Breast epithelium (tissue), 4 donors: ENCODE measurements at regions not wholly inside any gene's neighbourhood (a gene's known extent, or its start where the extent isn't known, plus 50 kb on each side); places are given as distances from the start of the nearest gene placed in this dataset.

Experiments used
- DNase-seq, 2 donors: peaks; one replicate each; pipeline ENCODE4 v3.0.0-alpha.2; 2019; ENCODE audit warnings: low spot score in 2 of 2
- H3K27ac ChIP-seq, 2 donors: fragments of 200-600 bp; sonication (generic) in 1 of 2; one replicate each; pipeline ENCODE4 v1.5.1; 2016 to 2019; ENCODE audit warnings: mild to moderate bottlenecking in 1 of 2
- H3K27me3 ChIP-seq, 2 donors: fragments of 200-600 bp; sonication (generic) in 1 of 2; one replicate each; pipeline versions ENCODE4 v1.5.1 to v1.6.0; 2017 to 2019; ENCODE audit warnings: control low read depth in 1 of 2, mild to moderate bottlenecking in 1 of 2
- H3K36me3 ChIP-seq: fragments of 200-600 bp; one replicate; pipeline ENCODE4 v1.5.1; 2019
- H3K4me1 ChIP-seq, 2 donors: fragments of 200-600 bp; sonication (generic); one replicate each; pipeline ENCODE4 v1.5.1; 2016 to 2019; ENCODE audit warnings: control low read depth in 1 of 2
- H3K4me3 ChIP-seq, 3 donors: fragments of 200-600 bp; sonication (generic); 1 replicate in 2 of 3; 2 replicates in 1 of 3; pipeline ENCODE4 v1.5.1; 2016 to 2019; ENCODE audit warnings: mild to moderate bottlenecking in 3 of 3, moderate library complexity in 2 of 3
- H3K9me3 ChIP-seq, 2 donors: fragments of 200-600 bp; sonication (generic) in 1 of 2; one replicate each; pipeline ENCODE4 v1.5.1; 2016 to 2019; ENCODE audit warnings: control low read depth in 1 of 2
- POLR2A ChIP-seq: fragments of 450-650 bp; IDR thresholded peaks from one replicate; pipeline ENCODE4 v1.6.1; 2016; ENCODE audit warnings: antibody characterized with exemption, mild to moderate bottlenecking, moderate library complexity
- POLR2AphosphoS5 ChIP-seq, 3 donors: sonication (generic); formaldehyde crosslinking; IDR thresholded peaks; one replicate each; pipeline ENCODE4 v1.6.1; 2017; ENCODE audit warnings: antibody characterized with exemption in 3 of 3
- intact Hi-C: fragments of 100-400 bp; cut with DNase I; formaldehyde crosslinking; loops from one replicate; pipeline ENCODE4 v1.15.1; 2023; ENCODE audit warnings: low total_unique reads
- TF ChIP-seq, protein P1 (sequence below), 3 donors: fragments of 450-650 bp; IDR thresholded peaks; one replicate each; pipeline ENCODE4 v1.5.1; 2016 to 2017; ENCODE audit warnings: antibody characterized with exemption in 3 of 3, mild to moderate bottlenecking in 3 of 3, moderate library complexity in 3 of 3

DNA sequence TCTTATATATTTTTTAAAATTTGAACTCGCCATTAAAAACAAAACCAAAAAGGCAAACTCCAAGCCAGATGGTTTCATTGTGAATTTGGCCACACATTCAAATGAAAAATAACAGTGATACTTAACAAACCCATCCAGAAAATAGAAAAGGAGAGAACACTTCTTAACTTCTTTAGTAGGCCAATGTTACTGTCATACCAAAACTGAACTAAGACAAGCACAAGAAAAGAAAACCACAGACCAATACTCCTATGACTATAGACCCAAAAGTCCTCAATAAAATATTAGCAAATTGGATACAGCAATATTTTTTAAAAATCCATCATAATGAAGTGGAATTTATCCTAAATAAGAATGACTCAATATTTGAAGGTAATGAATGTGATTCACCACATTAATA lies 73.5 kb upstream of the ALDH1A3 start:
- H3K9me3 ChIP-seq: peaks cover 7 to 16% of the 10 kb centered on the region in 2 donors
- no peak for TF ChIP-seq POLR2A
- TF ChIP-seq, protein P1, sequence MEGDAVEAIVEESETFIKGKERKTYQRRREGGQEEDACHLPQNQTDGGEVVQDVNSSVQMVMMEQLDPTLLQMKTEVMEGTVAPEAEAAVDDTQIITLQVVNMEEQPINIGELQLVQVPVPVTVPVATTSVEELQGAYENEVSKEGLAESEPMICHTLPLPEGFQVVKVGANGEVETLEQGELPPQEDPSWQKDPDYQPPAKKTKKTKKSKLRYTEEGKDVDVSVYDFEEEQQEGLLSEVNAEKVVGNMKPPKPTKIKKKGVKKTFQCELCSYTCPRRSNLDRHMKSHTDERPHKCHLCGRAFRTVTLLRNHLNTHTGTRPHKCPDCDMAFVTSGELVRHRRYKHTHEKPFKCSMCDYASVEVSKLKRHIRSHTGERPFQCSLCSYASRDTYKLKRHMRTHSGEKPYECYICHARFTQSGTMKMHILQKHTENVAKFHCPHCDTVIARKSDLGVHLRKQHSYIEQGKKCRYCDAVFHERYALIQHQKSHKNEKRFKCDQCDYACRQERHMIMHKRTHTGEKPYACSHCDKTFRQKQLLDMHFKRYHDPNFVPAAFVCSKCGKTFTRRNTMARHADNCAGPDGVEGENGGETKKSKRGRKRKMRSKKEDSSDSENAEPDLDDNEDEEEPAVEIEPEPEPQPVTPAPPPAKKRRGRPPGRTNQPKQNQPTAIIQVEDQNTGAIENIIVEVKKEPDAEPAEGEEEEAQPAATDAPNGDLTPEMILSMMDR (IDR thresholded peaks at IDR 0.05): no peak
- no peak overlapping the region for H3K4me3 ChIP-seq
- H3K27ac ChIP-seq: no peak overlapping the region
- DNase-seq: no peak
- H3K27me3 ChIP-seq: no peaks in the 10 kb centered on the region
- H3K36me3 ChIP-seq: no peaks in the 10 kb centered on the region
- intact Hi-C loops: no loop called here
- no peaks in the 10 kb centered on the region for H3K4me1 ChIP-seq

DNA sequence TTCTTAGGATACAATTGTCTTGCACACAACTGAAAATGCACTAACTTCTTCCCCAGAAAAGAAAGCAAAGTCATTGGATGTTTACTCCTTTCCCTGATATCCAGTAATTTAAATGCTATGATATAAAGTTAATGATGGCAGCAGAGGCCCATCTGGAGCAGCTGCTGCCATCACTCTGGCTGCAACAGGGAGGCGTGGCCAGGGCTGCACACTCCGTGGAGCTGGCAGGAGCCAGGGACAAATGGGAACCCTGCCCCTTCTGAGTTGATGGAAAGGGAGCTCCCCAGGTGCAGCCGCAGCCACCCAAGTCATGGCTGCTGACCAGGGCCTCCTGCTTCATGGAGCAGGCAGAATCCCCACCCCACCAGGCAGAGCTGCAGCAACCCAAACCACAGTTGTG lies 72.6 kb upstream of the ALDH1A3 start:
- H3K4me1 ChIP-seq: no peaks in the 10 kb centered on the region
- no peak overlapping the region for H3K4me3 ChIP-seq
- H3K27me3 ChIP-seq: no peaks in the 10 kb centered on the region
- peaks cover 7 to 16% of the 10 kb centered on the region in 2 donors for H3K9me3 ChIP-seq
- DNase-seq: no peak
- H3K27ac ChIP-seq: no peak overlapping the region
- TF ChIP-seq, protein P1 (IDR thresholded peaks at IDR 0.05): no peak
- TF ChIP-seq POLR2A (no peak), POLR2AphosphoS5 (IDR thresholded peaks at IDR 0.05) (no peak)
- intact Hi-C loops: no loop called here
- H3K36me3 ChIP-seq: no peaks in the 10 kb centered on the region

DNA sequence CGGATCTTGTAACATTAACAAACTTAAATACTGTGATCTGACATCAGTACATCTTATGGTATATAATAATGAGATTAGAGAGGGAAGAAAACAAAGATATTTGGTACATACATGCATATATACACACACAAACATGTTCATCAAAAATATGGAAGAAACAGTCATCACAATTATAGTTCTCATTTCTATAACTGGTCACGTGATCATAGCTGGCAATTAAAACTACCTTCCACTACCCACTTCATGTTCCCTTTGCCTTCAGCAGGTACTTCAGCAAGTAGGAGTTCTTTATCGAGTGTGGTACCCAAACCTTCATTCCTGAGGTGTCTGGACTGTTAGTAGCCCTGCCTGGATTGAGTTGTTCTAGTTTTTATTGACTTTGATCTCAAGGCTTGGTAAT lies 70.9 kb upstream of the ALDH1A3 start:
- Histone ChIP-seq H3K4me1 (no peaks in the 10 kb centered on the region), H3K36me3 (no peaks in the 10 kb centered on the region), H3K9me3 (peaks cover 11 to 16% of the 10 kb centered on the region in 2 donors), H3K27me3 (no peaks in the 10 kb centered on the region), H3K27ac (no peak overlapping the region), H3K4me3 (no peak overlapping the region)
- intact Hi-C loops: no loop called here
- no peak for TF ChIP-seq POLR2AphosphoS5 (IDR thresholded peaks at IDR 0.05)
- TF ChIP-seq POLR2A: no peak
- TF ChIP-seq, protein P1 (IDR thresholded peaks at IDR 0.05): no peak
- no peak for DNase-seq

DNA sequence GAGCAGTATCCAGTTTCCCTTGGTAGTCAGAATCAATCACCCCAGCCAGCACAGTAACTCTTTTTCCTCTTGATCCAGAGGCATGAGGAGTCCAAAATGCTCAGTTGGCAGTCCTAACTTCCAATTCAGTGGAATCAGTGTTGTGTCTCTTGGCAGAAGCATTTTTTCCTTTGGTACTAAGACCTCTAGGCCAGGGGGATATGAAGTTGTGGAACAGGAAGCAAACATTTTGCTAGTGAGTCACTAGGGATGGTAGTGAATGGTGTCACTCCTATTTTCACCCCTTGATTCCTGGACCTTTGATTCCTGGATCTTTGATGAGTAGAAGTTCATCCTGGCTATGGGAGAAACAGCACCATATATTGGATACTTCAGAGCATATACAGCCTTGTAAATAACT lies 70.5 kb upstream of the ALDH1A3 start:
- H3K9me3 ChIP-seq: peaks cover 15 to 16% of the 10 kb centered on the region in 2 donors
- H3K36me3 ChIP-seq: no peaks in the 10 kb centered on the region
- no peak for TF ChIP-seq POLR2AphosphoS5 (IDR thresholded peaks at IDR 0.05)
- TF ChIP-seq, protein P1 (IDR thresholded peaks at IDR 0.05): no peak
- TF ChIP-seq POLR2A: no peak
- H3K27me3 ChIP-seq: no peaks in the 10 kb centered on the region
- intact Hi-C loops: no loop called here
- H3K4me3 ChIP-seq: no peak overlapping the region
- no peak for DNase-seq
- no peaks in the 10 kb centered on the region for H3K4me1 ChIP-seq
- H3K27ac ChIP-seq: no peak overlapping the region

DNA sequence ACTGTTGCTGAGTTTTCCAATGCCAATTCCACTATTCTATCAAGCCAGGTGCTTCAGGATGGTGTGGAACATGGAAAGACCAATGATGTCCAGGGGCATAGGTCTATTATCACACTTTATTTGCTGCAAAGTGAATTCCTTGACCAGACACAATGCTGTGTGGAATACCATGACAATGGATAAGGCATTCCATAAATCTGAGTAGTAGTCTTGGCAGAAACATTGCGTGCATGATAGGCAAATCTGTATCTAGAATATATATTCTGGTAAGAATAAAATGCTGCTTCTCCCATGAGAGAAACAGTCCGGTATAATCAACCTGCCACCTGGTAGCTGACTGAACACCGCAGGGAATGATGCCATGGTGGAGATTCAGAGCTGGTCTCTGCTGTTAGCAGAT lies 70.0 kb upstream of the ALDH1A3 start:
- TF ChIP-seq, protein P1 (IDR thresholded peaks at IDR 0.05): no peak
- TF ChIP-seq POLR2A: no peak
- TF ChIP-seq POLR2AphosphoS5 (IDR thresholded peaks at IDR 0.05): no peak

More for the DNA sequence above, 70.0 kb upstream of the ALDH1A3 start:
- intact Hi-C loops: no loop called here
- no peak for DNase-seq
- Histone ChIP-seq H3K4me3 (no peak overlapping the region), H3K9me3 (peaks cover 18 to 20% of the 10 kb centered on the region in 2 donors), H3K4me1 (no peaks in the 10 kb centered on the region), H3K27me3 (no peaks in the 10 kb centered on the region), H3K27ac (no peak overlapping the region), H3K36me3 (no peaks in the 10 kb centered on the region)
